RWPE1 (cell line): ENCODE measurements at regions not wholly inside any gene's neighbourhood (a gene's known extent, or its start where the extent isn't known, plus 50 kb on each side); places are given as distances from the start of the nearest gene placed in this dataset.

ENCODE experiments used
- CTCF ChIA-PET: fragments of 350-600 bp; sonication (Branson Sonifier 250); formaldehyde crosslinking; extraction: SDS; loops from one replicate; lab custom pipeline; 2021; lab: Yijun Ruan, JAX
- POLR2A ChIA-PET: fragments of 400-600 bp; formaldehyde crosslinking; extraction: SDS; loops from one replicate; lab custom pipeline; 2020; ENCODE audit warnings: antibody characterized with exemption; ENCODE audit not compliant: low non-redundant PET; lab: Yijun Ruan, JAX
- DNase-seq: peaks from one replicate; pipeline ENCODE4 v3.0.0; 2012; ENCODE audit warnings: low spot score
- H3K27ac ChIP-seq: fragments of 450-650 bp; 2 replicates; pipeline ENCODE4 v1.5.1; 2017
- TF ChIP-seq, protein P1 (sequence below): fragments of 450-650 bp; conservative IDR thresholded peaks from 2 replicates; pipeline ENCODE4 v1.5.1; 2017; ENCODE audit warnings: low read depth, mild to moderate bottlenecking

GRCh38 chr6:232982-233640, 59.2 kb upstream of the DUSP22 start:
- TF ChIP-seq, protein P1, sequence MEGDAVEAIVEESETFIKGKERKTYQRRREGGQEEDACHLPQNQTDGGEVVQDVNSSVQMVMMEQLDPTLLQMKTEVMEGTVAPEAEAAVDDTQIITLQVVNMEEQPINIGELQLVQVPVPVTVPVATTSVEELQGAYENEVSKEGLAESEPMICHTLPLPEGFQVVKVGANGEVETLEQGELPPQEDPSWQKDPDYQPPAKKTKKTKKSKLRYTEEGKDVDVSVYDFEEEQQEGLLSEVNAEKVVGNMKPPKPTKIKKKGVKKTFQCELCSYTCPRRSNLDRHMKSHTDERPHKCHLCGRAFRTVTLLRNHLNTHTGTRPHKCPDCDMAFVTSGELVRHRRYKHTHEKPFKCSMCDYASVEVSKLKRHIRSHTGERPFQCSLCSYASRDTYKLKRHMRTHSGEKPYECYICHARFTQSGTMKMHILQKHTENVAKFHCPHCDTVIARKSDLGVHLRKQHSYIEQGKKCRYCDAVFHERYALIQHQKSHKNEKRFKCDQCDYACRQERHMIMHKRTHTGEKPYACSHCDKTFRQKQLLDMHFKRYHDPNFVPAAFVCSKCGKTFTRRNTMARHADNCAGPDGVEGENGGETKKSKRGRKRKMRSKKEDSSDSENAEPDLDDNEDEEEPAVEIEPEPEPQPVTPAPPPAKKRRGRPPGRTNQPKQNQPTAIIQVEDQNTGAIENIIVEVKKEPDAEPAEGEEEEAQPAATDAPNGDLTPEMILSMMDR, result no peak
- DNase-seq, result no peak
- H3K27ac ChIP-seq, result no peak overlapping the region
- ChIA-PET CTCF (interaction anchor here (1.3 kb wide), 1 partner anchor 44 kb away, joined by 3 read pairs; no protein-coding TSS in a partner anchor), POLR2A (no interaction called here)

GRCh38 chr6:234706-235372, 57.4 kb upstream of the DUSP22 start:
- TF ChIP-seq, protein P1, result no peak
- ChIA-PET POLR2A (no interaction called here), CTCF (no interaction called here)
- H3K27ac ChIP-seq, result no peak overlapping the region
- no peak for DNase-seq

GRCh38 chr6:235763-236360, 56.4 kb upstream of the DUSP22 start:
- ChIA-PET CTCF (no interaction called here), POLR2A (no interaction called here)
- DNase-seq, result no peak
- H3K27ac ChIP-seq, result no peak overlapping the region
- TF ChIP-seq, protein P1, result no peak

- no peak overlapping the region for H3K27ac ChIP-seq
- ChIA-PET POLR2A (no interaction called here), CTCF (no interaction called here)
- no peak for DNase-seq
- TF ChIP-seq, protein P1, result no peak
These were observed 55.8 kb upstream of the DUSP22 start for GRCh38 chr6:236519-236918.

DNA sequence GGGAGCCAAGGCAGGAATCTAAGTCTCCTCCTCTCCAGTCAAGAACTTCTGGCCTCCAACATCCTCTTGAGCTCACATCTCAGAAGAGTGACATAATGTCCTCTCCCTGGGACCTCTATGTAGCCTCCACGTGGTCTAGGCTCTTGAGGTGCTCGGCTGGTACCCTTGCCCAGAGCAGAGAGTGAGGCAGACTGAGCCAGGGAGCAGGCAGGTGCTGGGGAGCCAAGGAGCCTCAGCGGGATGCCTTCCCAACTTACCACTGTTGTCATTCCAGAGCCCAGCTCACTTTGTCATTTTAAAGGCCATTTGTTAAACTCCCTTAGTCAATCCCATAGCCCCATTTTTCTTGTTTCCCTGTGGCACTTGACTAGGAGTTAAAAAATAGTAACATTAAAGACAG, 52.1 kb upstream of the DUSP22 start:
- POLR2A ChIA-PET, result no interaction called here
- CTCF ChIA-PET, result interaction anchor here (0.7 kb wide), 1 partner anchor 78 kb away, joined by 4 read pairs; no protein-coding TSS in a partner anchor
- TF ChIP-seq, protein P1, result no peak
- DNase-seq, result no peak
- no peak overlapping the region for H3K27ac ChIP-seq

DNA sequence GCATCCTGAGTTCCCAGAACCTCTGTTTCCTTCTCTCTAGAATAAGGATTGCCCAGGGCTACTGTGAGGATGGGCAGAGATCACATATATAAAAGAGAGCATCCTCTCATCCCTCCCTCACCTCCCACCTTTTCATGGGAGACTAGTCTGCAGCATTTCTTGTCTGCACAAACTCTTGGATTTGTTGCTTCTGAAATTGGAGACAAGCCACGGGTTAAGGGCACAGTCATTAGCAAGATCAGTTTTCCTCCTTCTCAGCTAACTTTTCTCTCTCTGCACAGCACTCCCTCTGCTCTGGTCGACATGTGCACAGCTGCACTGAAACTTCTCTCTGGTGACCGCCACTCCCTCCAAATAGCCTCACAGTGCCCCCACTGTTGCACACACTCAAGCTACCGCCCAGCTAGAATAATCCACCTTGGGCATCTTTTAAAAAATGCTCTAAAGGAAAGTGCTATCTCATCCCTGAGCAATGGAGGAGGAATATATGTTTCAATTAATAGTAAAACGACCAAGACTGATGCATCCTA, 50.9 kb upstream of the DUSP22 start:
- ChIA-PET POLR2A (no interaction called here), CTCF (no interaction called here)
- TF ChIP-seq, protein P1, result no peak
- H3K27ac ChIP-seq, result no peak overlapping the region
- no peak for DNase-seq
